ENCODE measurements at regions not wholly inside any gene's neighbourhood (a gene's known extent, or its start where the extent isn't known, plus 50 kb on each side); places are given as distances from the start of the nearest gene placed in this dataset.
A peak's percentile ranks its signal among the peaks of the same experiment; 100 is the strongest.

DNA sequence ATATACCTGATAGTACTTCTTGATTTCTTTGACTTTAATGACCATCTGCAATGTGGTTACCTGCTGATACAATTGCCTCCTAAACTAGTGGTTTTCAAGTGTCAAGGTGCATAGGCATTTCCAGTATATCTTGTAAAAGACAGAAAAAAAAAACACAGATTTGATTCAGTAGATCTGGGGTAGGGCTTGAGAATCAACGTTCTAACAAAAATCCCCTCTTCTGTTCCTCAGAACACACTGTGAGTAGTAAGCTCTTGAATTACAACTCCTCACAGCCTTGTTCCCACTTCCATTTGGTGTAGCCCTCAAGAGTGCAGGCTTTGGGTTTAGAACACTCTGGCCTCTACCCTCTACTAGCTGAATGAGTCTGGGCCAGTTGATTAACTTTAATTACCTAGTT is 78.0 kb upstream of the CTSC start:
- TF ChIP-seq POLR2A (IDR thresholded peaks at IDR 0.05; ENCODE audit: low read depth, low read length): no peak
- FAIRE-seq: no peak

GRCh38 chr11:88414981-88415413 is 77.5 kb upstream of the CTSC start:
- no peak for FAIRE-seq
- TF ChIP-seq POLR2A (IDR thresholded peaks at IDR 0.05; ENCODE audit: low read depth, low read length): no peak
- DNase-seq (ENCODE audit: insufficient read length, low spot score): no peak

More for the DNA sequence above, 78.0 kb upstream of the CTSC start:
- no peak for DNase-seq (ENCODE audit: insufficient read length, low spot score)

- no peak for TF ChIP-seq POLR2A (IDR thresholded peaks at IDR 0.05; ENCODE audit: low read depth, low read length)
- DNase-seq (ENCODE audit: insufficient read length, low spot score): no peak
- FAIRE-seq: no peak
Observed at GRCh38 chr11:88414385-88414861, 76.9 kb upstream of the CTSC start.

- no peak for FAIRE-seq
- no peak for DNase-seq (ENCODE audit: insufficient read length, low spot score)
- no peak for TF ChIP-seq POLR2A (IDR thresholded peaks at IDR 0.05; ENCODE audit: low read depth, low read length)
Observed at GRCh38 chr11:88411265-88411664, 73.7 kb upstream of the CTSC start.

DNA sequence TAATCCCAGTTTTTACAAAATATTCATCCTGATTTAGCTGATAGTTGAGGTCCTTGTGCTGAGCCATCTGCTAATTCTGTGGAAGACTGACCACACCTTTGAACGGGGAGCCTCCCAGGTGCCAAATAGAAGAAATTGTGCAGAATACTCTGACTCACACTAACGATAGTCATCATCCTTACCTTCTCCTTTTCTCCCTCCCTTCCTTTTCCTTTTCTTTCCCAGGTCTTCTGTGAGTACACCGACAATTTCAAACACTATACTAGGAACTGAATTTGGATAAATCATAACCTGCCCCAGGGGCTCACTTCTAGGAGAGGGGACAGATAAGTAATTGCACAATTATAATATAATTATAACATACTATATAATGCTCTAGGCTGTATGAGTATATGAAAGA is 73.1 kb upstream of the CTSC start:
- no peak for TF ChIP-seq POLR2A (IDR thresholded peaks at IDR 0.05; ENCODE audit: low read depth, low read length)
- DNase-seq (ENCODE audit: insufficient read length, low spot score) (no peak), FAIRE-seq (no peak)

DNA sequence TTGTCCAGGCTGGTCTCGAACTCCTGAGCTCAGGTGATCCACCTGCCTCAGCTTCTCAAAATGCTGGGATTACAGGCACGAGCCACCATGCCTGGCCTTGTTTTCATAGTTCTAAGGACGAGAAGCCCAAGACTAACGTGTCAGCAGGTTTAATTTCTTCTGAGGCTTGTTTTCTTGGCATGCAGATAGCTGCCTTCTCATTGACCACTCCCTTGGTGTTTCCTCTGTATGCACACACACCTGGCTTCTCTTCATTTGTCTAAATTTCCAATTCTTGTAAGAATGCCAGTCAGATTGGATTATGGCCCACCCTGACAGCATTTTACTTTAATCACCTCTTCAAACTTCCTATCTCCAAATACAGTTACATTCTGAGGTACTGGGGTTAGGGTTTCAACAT is 72.5 kb upstream of the CTSC start:
- no peak for TF ChIP-seq POLR2A (IDR thresholded peaks at IDR 0.05; ENCODE audit: low read depth, low read length)
- no peak for DNase-seq (ENCODE audit: insufficient read length, low spot score)
- no peak for FAIRE-seq

GRCh38 chr11:88406876-88407275 is 69.3 kb upstream of the CTSC start:
- no peak for TF ChIP-seq POLR2A (IDR thresholded peaks at IDR 0.05; ENCODE audit: low read depth, low read length)
- DNase-seq (ENCODE audit: insufficient read length, low spot score): no peak
- no peak for FAIRE-seq

GRCh38 chr11:88405853-88406252 is 68.3 kb upstream of the CTSC start:
- FAIRE-seq: no peak
- DNase-seq (ENCODE audit: insufficient read length, low spot score): no peak
- TF ChIP-seq POLR2A (IDR thresholded peaks at IDR 0.05; ENCODE audit: low read depth, low read length): no peak

DNA sequence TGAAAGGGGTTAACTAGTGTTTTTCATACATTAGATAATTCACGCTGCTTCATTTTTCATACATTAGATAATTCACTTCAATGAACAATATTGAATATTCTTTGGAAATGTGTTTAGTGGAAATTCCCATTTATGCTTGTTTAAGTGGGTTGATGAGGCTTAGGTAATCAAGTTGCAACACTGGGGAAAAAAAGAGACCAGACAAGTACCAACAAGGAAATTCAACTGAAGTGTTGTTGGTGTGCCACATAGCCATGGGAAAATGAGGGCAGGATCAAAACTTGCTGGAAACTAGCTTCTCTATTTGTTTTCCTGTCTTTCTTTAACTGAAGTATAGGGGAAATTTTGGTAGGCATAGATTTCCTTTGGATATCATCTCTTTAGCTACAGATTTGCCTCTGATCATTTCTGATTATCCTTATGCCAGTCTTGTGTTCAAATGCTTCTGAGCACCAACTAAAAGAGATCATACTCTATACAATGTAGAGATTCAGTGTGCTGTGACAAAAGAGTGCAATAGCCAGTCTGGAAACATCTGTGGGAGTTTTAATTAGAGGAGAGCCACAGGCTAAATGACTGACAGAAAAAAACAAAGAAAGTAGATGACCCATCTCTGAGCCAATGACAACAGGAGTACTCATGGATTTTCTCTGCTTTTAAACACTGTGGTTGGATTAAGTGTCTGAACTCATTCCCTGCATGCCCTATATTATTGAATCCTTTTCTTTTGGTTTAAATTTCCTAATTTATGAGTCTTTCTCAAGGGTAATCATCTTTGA is 67.6 kb upstream of the CTSC start:
- TF ChIP-seq POLR2A (IDR thresholded peaks at IDR 0.05; ENCODE audit: low read depth, low read length): no peak
- FAIRE-seq (no peak), DNase-seq (ENCODE audit: insufficient read length, low spot score) (no peak)

DNA sequence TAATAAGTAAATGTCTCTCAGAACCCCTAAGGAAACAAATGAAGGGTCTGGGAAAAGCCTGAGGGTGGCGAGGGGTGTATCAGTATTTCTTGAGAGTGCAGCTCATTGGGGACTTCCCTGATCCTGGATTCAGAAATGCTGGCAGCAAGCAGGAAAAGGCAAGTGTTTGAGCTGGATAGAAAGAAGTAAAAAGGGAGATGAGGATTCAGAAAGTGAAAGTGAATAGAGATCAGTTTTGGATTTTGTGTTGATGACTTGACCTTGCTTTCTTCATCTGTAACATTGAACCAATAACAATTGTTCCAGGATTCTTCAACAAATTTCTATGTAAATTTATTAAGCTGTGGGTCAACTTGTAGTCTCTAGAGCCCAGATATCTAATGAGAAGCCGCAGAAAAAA is 66.9 kb upstream of the CTSC start:
- TF ChIP-seq POLR2A (IDR thresholded peaks at IDR 0.05; ENCODE audit: low read depth, low read length): no peak
- DNase-seq (ENCODE audit: insufficient read length, low spot score) (no peak), FAIRE-seq (no peak)

DNA sequence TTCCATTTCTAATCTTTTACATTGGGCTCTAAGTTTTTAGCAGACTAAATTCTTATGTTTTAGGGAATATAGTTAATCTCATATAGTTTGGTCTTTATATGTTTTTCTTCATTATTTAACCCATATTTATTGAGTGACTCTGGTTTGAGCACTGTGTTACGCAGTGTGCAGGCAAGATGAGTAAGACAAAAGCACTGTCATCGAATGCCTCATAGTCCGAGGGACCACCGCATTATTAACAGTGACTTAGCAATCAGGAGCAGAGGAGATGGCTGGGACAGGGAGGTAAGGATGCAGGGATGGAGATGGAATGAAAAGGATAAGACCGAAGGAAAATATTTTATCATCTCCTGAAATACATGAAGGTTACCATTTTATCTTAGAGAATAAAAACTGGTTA is 65.2 kb upstream of the CTSC start:
- no peak for TF ChIP-seq POLR2A (IDR thresholded peaks at IDR 0.05; ENCODE audit: low read depth, low read length)
- DNase-seq (ENCODE audit: insufficient read length, low spot score) (no peak), FAIRE-seq (no peak)

DNA sequence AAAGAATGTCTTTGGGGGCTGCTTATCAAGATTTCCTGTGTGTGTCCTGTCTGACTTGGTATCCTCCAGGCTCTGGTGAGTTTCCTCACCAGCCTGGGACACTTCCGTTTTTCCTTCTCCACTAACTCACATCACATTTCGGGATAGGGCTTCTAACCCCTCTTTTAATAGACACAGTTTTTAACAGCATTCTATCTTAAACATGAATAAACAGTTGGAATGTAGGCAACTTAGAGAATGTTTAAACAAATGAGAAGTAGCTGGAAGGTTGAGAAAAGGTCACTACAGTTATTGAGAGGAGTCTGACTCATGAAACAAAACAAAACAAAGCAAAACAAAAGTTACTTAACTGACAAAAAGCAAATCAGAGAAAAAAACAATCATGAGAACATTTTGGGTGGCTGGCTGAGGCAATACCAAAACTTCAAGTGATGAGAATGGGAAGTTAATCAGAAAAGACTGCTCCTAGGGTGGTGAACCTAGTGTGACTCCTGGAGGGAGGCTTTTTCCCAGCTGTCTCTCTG is 64.7 kb upstream of the CTSC start:
- DNase-seq (ENCODE audit: insufficient read length, low spot score) (no peak), FAIRE-seq (peak; percentile 64)
- TF ChIP-seq POLR2A (IDR thresholded peaks at IDR 0.05; ENCODE audit: low read depth, low read length): no peak

DNA sequence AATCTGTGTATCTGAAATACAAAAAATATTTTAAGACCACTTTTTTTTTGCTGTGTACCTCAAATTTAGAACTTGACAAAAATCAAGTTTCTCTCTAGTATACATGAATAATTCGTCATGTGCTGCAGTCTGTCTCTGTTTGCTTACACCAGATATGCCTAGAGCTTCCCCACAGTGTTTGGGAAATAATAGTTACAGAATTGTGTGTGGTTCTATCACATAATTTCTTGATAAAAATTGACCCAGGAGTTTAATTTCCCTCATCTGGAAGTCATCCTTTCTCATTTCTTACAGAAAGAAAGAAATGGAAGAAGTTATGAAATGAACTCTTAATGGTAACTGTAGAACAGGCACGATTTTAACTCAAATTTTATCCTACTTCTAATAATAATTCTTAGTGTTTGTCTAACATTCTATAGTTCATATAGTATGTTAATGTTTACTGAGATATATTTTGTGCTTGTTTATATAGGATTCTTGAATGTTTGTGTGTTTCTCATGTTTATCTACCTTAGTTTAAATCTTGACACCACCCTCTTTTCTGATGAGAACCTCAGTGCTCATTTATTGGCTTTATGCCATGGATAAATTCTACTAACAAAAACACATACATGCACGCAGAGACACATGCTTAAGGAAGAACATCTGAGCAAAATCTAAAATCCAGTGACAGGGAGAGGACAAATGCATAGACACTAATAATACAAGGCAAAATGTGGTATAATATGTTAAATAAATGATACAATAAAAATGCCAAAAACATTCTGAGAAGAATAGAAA is 61.4 kb upstream of the CTSC start:
- no peak for TF ChIP-seq POLR2A (IDR thresholded peaks at IDR 0.05; ENCODE audit: low read depth, low read length)
- DNase-seq (ENCODE audit: insufficient read length, low spot score) (no peak), FAIRE-seq (no peak)

DNA sequence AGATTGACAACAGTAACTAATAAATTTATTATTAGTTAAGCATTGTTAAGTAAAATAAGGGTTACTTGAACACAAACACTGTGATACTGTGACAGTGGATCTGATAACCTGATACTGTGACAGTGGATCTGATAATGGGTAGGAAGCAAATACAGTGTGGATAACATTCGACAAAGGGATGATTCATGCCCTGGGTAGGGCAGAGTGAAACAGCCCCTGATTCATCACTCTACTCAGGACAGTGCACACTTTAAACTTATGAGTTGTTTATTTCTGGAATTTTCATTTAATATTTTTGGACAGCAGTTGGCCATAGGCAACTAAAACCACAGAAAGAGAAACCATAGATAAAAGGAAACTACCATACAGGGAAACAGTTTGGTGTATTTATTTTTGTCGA is 60.8 kb upstream of the CTSC start:
- no peak for TF ChIP-seq POLR2A (IDR thresholded peaks at IDR 0.05; ENCODE audit: low read depth, low read length)
- no peak for DNase-seq (ENCODE audit: insufficient read length, low spot score)
- FAIRE-seq: peak; percentile 90

All from H54 (cell line).